DND-41 (cell line): ENCODE measurements at regions not wholly inside any gene's neighbourhood (a gene's known extent, or its start where the extent isn't known, plus 50 kb on each side); places are given as distances from the start of the nearest gene placed in this dataset.

Experiments used
- CTCF ChIP-seq: IDR thresholded peaks from 2 replicates; pipeline ENCODE4 v1.5.1; 2012; ENCODE audit warnings: borderline replicate concordance, low read length, moderate library complexity, mild to moderate bottlenecking; ENCODE audit not compliant: poor library complexity, severe bottlenecking; ENCODE audit errors: extremely low read depth
- EZH2 ChIP-seq: IDR thresholded peaks from 3 replicates; pipeline ENCODE4 v1.6.1; 2012; ENCODE audit warnings: borderline replicate concordance, low read depth, mild to moderate bottlenecking, moderate library complexity, low read length, inconsistent platforms; ENCODE audit not compliant: severe bottlenecking

GRCh38 chr2:192536922-192537624, 342.3 kb upstream of the TMEFF2 start:
- TF ChIP-seq CTCF (no peak), EZH2 (no peak)
